ENCODE measurements at regions not wholly inside any gene's neighbourhood (a gene's known extent, or its start where the extent isn't known, plus 50 kb on each side); places are given as distances from the start of the nearest gene placed in this dataset.

- TF ChIP-seq CTCF (conservative IDR thresholded peaks at IDR 0.05 in 1 of 2, IDR thresholded peaks at IDR 0.05 in 1 of 2; ENCODE audit: extremely low read depth in 1 of 2, insufficient read depth in 1 of 2, low read depth in 1 of 2, low read length in 2 of 2) (no peak), EZH2 (IDR thresholded peaks at IDR 0.05; ENCODE audit: borderline replicate concordance, low read length) (no peak)
These were observed 515.9 kb upstream of the NDST4 start for GRCh38 chr4:115629270-115629669.

Measured in mammary epithelial cell (primary cell).